AG09309 (cell line): ENCODE measurements at regions not wholly inside any gene's neighbourhood (a gene's known extent, or its start where the extent isn't known, plus 50 kb on each side); places are given as distances from the start of the nearest gene placed in this dataset.

ENCODE experiments used
- DNase-seq: peaks from one replicate; pipeline ENCODE4 v3.0.0-alpha.2; 2010; ENCODE audit warnings: low read depth
- H3K4me3 ChIP-seq: 2 replicates; pipeline ENCODE4 v1.5.1; 2011; ENCODE audit warnings: mild to moderate bottlenecking, low read depth, low read length, moderate library complexity; ENCODE audit not compliant: control insufficient read depth
- TF ChIP-seq, protein P1 (sequence below): IDR thresholded peaks from 2 replicates; pipeline ENCODE4 v1.5.1; 2011; ENCODE audit warnings: mild to moderate bottlenecking, low read depth, low read length, inconsistent platforms; ENCODE audit not compliant: insufficient read depth, control insufficient read depth; ENCODE audit errors: missing control alignments

DNA sequence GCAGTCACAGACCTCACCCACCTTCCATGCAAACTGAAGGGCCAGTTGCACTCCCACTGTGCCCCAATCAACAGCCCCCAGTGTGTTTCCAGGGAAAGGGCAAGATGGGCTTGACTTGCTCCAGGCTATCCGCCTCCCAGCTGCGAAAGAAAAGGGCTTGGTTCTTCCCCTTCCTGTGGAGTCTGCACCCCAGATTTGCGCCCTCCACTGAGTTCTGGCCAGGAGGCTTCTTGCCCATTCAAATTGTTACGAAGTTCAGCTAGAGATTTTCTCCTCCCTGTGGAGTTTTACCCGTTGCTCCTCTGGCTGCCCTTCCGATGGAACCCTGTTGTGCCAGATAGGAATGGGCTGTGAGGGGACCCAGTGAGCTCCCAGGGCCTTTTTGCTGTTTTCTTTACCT, 1096.9 kb upstream of the ALCAM start:
- TF ChIP-seq, protein P1, sequence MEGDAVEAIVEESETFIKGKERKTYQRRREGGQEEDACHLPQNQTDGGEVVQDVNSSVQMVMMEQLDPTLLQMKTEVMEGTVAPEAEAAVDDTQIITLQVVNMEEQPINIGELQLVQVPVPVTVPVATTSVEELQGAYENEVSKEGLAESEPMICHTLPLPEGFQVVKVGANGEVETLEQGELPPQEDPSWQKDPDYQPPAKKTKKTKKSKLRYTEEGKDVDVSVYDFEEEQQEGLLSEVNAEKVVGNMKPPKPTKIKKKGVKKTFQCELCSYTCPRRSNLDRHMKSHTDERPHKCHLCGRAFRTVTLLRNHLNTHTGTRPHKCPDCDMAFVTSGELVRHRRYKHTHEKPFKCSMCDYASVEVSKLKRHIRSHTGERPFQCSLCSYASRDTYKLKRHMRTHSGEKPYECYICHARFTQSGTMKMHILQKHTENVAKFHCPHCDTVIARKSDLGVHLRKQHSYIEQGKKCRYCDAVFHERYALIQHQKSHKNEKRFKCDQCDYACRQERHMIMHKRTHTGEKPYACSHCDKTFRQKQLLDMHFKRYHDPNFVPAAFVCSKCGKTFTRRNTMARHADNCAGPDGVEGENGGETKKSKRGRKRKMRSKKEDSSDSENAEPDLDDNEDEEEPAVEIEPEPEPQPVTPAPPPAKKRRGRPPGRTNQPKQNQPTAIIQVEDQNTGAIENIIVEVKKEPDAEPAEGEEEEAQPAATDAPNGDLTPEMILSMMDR = no peak
- no peak overlapping the region for H3K4me3 ChIP-seq
- DNase-seq = no peak

DNA sequence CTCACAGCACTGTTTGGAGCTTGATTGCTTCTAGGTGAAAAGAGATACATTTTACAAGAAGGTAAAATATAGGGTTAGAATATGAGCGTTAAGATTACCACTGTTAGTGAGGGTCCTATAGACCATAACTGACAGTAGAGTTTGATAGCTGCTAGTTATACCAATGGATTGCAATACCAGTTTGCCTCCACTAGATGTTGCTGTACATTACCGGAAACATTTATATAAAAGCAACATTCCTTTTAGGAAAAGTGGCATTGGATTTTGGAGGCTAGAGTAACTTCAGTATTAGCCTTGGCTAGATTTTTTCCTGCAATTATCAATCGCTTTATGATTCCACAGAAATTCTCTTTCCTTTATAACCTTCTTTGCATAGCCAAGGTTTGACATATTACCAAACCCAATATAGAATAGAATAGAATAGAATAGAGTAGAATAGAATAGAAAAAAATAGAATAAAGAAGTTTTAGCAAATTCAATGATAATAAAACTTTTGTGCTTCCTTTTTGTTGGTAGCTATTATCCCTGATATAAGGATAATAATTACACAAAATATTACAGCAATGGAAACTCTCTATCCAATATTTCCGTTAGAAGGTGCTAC, 1093.6 kb upstream of the ALCAM start:
- TF ChIP-seq, protein P1 = peak; percentile 75
- H3K4me3 ChIP-seq = no peak overlapping the region
- DNase-seq = peak; percentile 17

DNA sequence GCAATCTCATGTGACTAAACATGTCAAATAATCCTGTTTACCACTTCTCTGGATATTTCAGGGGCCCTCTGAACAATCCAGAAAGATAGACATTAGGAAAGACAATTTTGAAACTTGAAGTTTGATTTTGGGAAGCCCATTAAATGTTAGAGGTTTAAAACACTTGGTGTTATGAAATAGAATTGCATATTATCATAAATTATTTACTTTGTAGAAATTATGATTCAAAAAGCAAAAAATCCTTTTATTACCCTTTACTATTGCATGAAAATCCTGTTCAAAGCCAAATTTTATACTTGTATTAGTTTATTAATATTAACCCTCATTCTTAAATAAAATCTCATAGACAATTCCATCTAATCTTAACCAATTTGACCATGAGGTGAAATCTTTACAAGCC, 1091.5 kb upstream of the ALCAM start:
- no peak for DNase-seq
- H3K4me3 ChIP-seq = no peak overlapping the region
- TF ChIP-seq, protein P1 = no peak

DNA sequence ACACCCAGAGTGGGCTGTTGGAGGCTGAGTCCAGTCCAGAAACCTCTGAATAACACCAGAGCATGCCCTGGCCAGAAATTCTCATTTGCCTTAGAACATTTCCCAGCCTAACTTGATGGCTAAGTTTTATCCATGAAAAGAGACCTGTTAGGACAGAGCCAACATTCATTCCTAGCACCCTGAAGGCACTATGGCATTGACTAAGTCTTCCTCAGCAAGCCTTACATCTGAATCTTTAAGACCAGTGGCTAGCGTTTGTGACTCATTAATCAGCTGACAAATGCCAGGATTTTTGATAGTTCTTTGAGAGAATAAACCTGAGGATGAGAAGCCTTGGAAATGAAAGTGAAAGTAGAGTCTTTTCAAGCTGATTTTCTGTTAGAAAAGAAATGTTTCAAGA, 1087.1 kb upstream of the ALCAM start:
- DNase-seq = peak; percentile 28
- H3K4me3 ChIP-seq = no peak overlapping the region
- TF ChIP-seq, protein P1 = no peak

DNA sequence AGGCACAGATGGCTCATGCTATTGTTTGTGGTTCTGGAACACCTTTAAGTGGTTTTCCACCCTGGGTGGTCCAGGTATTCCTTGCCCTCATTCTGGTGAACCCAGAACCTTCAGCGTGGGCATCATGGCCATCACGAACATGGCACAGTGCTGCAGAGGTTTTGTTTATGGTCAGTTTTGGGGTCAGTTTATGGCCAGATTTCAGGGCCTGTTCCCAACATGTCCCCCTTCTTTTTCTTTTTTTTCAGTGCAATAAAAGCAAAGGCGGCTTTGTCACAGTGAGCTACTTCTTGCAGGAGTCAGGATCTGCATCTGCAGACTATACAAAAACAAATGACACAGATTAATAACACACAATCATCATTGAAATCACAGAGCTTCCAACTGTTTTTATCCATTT, 1085.0 kb upstream of the ALCAM start:
- TF ChIP-seq, protein P1 = no peak
- no peak for DNase-seq
- no peak overlapping the region for H3K4me3 ChIP-seq

DNA sequence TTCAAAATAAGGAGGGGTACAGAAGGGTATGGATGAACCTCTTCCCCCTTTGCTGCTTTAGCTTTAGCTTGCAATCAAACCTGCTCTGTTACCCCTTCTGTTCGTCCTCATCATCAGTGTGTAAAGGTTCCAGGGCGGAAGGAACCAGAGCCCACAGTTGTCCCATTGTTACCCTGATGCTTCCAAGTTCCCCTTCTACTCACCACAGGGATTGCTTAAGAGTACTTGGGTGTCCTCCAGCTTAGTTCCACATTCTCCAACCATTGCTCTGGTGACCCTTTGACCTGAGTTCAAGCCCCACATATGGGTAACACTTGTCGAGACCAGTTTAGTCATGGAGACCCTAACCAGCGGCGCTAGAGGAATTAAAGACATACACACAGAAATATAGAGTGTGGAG, 1080.1 kb upstream of the ALCAM start:
- TF ChIP-seq, protein P1 = no peak
- DNase-seq = no peak
- H3K4me3 ChIP-seq = no peak overlapping the region
